HCT116 (cell line): ENCODE measurements at regions not wholly inside any gene's neighbourhood (a gene's known extent, or its start where the extent isn't known, plus 50 kb on each side); places are given as distances from the start of the nearest gene placed in this dataset.

Experiments
- ATAC-seq: fragments of 200-7000 bp; cut with Tn5 transposase; 2 replicates; pipeline ENCODE4 v1.9.1; 2020; ENCODE audit warnings: mild to moderate bottlenecking, moderate library complexity
- BruUV-seq: library from RNA; stranded (reverse); fragments of 400-500 nt; replicated peaks from 2 replicates; lab custom pipeline; 2021; lab: Mats Ljungman, UMichigan
- CTCF ChIA-PET: fragments of 300-600 bp; sonication (Branson Sonifier 250); formaldehyde crosslinking; loops from one replicate; lab custom pipeline; 2021; ENCODE audit warnings: antibody characterized with exemption; lab: Charles Lee
- POLR2A ChIA-PET: fragments of 300-600, 350-600 bp; sonication (Branson Sonifier 250); formaldehyde crosslinking; loops from one replicate; lab custom pipeline; 2021; ENCODE audit warnings: antibody characterized with exemption; lab: Charles Lee
- RAD21 ChIA-PET, 2 experiments: fragments of 300-600 bp; sonication (Branson Sonifier 250); formaldehyde crosslinking; loops; one replicate each; lab custom pipeline; 2023; ENCODE audit warnings: low total read pairs in 2 of 2; ENCODE audit not compliant: uncharacterized antibody in 2 of 2, unreplicated experiment in 2 of 2, low non-redundant PET in 1 of 2; lab: Charles Lee
- DNase-seq: peaks from one replicate; pipeline ENCODE4 v3.0.0-alpha.2; 2010; ENCODE audit warnings: low read depth, low spot score
- H2AFZ ChIP-seq: fragments of 200-600 bp; shearing (Covaris generic), sonication (generic); 2 replicates; pipeline ENCODE4 v1.6.1; 2017; ENCODE audit warnings: low read depth, mixed run types, mixed read lengths, antibody characterized with exemption, low read length; ENCODE audit not compliant: poor library complexity, severe bottlenecking
- H3K27ac ChIP-seq: 2 replicates; pipeline ENCODE4 v1.5.1; 2012; ENCODE audit warnings: low read depth, low read length
- H3K27me3 ChIP-seq: fragments of 200-600 bp; sonication (generic); 2 replicates; pipeline ENCODE4 v1.6.1; 2016; ENCODE audit warnings: mixed run types, low read length, mixed read lengths; ENCODE audit not compliant: insufficient read depth
- H3K36me3 ChIP-seq, 2 experiments: fragments of 200-500 bp in 1 of 2; fragments of 200-600 bp in 1 of 2; sonication (Bioruptor generic) in 1 of 2; sonication (generic) in 1 of 2; 2 replicates each; pipeline versions ENCODE4 v1.5.1 to v1.6.1; 2014 to 2016; ENCODE audit warnings: low read length in 2 of 2, inconsistent platforms in 1 of 2, mixed read lengths in 1 of 2, mixed run types in 1 of 2; ENCODE audit not compliant: insufficient read depth in 2 of 2, control insufficient read depth in 1 of 2
- H3K4me1 ChIP-seq, 2 experiments: fragments of 200-600 bp in 1 of 2; sonication (generic) in 1 of 2; 2 replicates each; pipeline versions ENCODE4 v1.5.1 to v1.6.1; 2012 to 2017; ENCODE audit warnings: low read length in 2 of 2, inconsistent platforms in 1 of 2, mild to moderate bottlenecking in 1 of 2, mixed read lengths in 1 of 2, mixed run types in 1 of 2, moderate library complexity in 1 of 2; ENCODE audit not compliant: insufficient read depth in 2 of 2, control insufficient read depth in 1 of 2
- H3K4me2 ChIP-seq: fragments of 200-600 bp; sonication (generic); 2 replicates; pipeline ENCODE4 v1.6.1; 2017; ENCODE audit warnings: mixed run types, low read length, mixed read lengths
- H3K4me3 ChIP-seq, 2 experiments: fragments of 200-600 bp in 1 of 2; sonication (generic) in 1 of 2; replicated peaks in 1 of 2; 2 replicates each; pipeline ENCODE4 v1.5.1; 2011 to 2016; ENCODE audit warnings: low read length in 2 of 2, control low read depth in 1 of 2, low read depth in 1 of 2, mild to moderate bottlenecking in 1 of 2, mixed read lengths in 1 of 2, mixed run types in 1 of 2
- H3K79me2 ChIP-seq: fragments of 200-600 bp; sonication (generic); 2 replicates; pipeline ENCODE4 v1.6.1; 2017; ENCODE audit warnings: mild to moderate bottlenecking, mixed run types, low read length, moderate library complexity, mixed read lengths; ENCODE audit not compliant: insufficient read depth
- H3K9ac ChIP-seq: fragments of 200-600 bp; sonication (generic); 2 replicates; pipeline ENCODE4 v1.6.1; 2016; ENCODE audit warnings: low read length, mixed read lengths
- H3K9me2 ChIP-seq: fragments of 200-600 bp; sonication (generic), shearing (Covaris generic); 2 replicates; pipeline ENCODE4 v1.6.1; 2017; ENCODE audit warnings: mixed run types, mild to moderate bottlenecking, moderate library complexity; ENCODE audit not compliant: insufficient read depth
- H3K9me3 ChIP-seq, 2 experiments: fragments of 200-500 bp in 1 of 2; fragments of 200-600 bp in 1 of 2; sonication (Bioruptor generic) in 1 of 2; sonication (generic) in 1 of 2; 2 replicates each; pipeline ENCODE4 v1.6.1; 2014 to 2017; ENCODE audit warnings: low read length in 2 of 2, mixed read lengths in 2 of 2, inconsistent platforms in 1 of 2, low read depth in 1 of 2, mild to moderate bottlenecking in 1 of 2, mixed run types in 1 of 2, moderate library complexity in 1 of 2; ENCODE audit not compliant: control insufficient read depth in 1 of 2, insufficient read depth in 1 of 2
- H4K20me1 ChIP-seq: fragments of 200-600 bp; sonication (generic), shearing (Covaris generic); 2 replicates; pipeline ENCODE4 v1.6.1; 2017; ENCODE audit warnings: mixed run types, mild to moderate bottlenecking, moderate library complexity; ENCODE audit not compliant: insufficient read depth
- ATF3 ChIP-seq: IDR thresholded peaks from 2 replicates; pipeline ENCODE4 v1.6.1; 2012
- CBX3 ChIP-seq: IDR thresholded peaks from 2 replicates; pipeline ENCODE4 v1.6.1; 2012; ENCODE audit warnings: low read depth
- CEBPB ChIP-seq: IDR thresholded peaks from 2 replicates; pipeline ENCODE4 v1.6.1; 2012; ENCODE audit warnings: low read depth
- CTCF ChIP-seq, 3 experiments: fragments of 200-600 bp in 1 of 3; sonication (generic) in 1 of 3; IDR thresholded peaks in 2 of 3; conservative IDR thresholded peaks in 1 of 3; 2 replicates each; pipeline ENCODE4 v1.5.1; 2012 to 2017; ENCODE audit warnings: low read depth in 2 of 3, low read length in 2 of 3, antibody characterized with exemption in 1 of 3, borderline replicate concordance in 1 of 3, control low read depth in 1 of 3, mild to moderate bottlenecking in 1 of 3, mixed read lengths in 1 of 3, mixed run types in 1 of 3, moderate library complexity in 1 of 3; ENCODE audit not compliant: insufficient read depth in 1 of 3
- EGR1 ChIP-seq: IDR thresholded peaks from 2 replicates; pipeline ENCODE4 v1.6.1; 2012; ENCODE audit warnings: low read depth
- ELF1 ChIP-seq: IDR thresholded peaks from 2 replicates; pipeline ENCODE4 v1.6.1; 2012; ENCODE audit warnings: low read depth, borderline replicate concordance
- EZH2 ChIP-seq: fragments of 200-600 bp; sonication (generic); IDR thresholded peaks from 2 replicates; pipeline ENCODE4 v1.6.1; 2017; ENCODE audit warnings: antibody characterized with exemption, mixed run types
- EZH2phosphoT487 ChIP-seq: fragments of 200-600 bp; IDR thresholded peaks from 2 replicates; pipeline ENCODE4 v1.6.1; 2018; ENCODE audit warnings: antibody characterized with exemption, borderline replicate concordance
- FOSL1 ChIP-seq: IDR thresholded peaks from 2 replicates; pipeline ENCODE4 v1.6.1; 2012; ENCODE audit warnings: low read depth
- MAX ChIP-seq: IDR thresholded peaks from 2 replicates; pipeline ENCODE4 v1.6.1; 2012
- POLR2A ChIP-seq: IDR thresholded peaks from 2 replicates; pipeline ENCODE4 v1.7.0; 2011; ENCODE audit warnings: borderline replicate concordance; ENCODE audit not compliant: insufficient read depth, insufficient read length; ENCODE audit errors: extremely low read depth
- POLR2AphosphoS5 ChIP-seq: IDR thresholded peaks from 2 replicates; pipeline ENCODE4 v1.6.1; 2011; ENCODE audit warnings: mild to moderate bottlenecking, low read depth, low read length, moderate library complexity
- RAD21 ChIP-seq: IDR thresholded peaks from 2 replicates; pipeline ENCODE4 v1.6.1; 2012; ENCODE audit warnings: low read depth, mild to moderate bottlenecking
- REST ChIP-seq: IDR thresholded peaks from 2 replicates; pipeline ENCODE4 v1.6.1; 2012; ENCODE audit warnings: low read depth
- SIN3A ChIP-seq: IDR thresholded peaks from 2 replicates; pipeline ENCODE4 v1.6.1; 2012; ENCODE audit warnings: low read depth
- TCF7L2 ChIP-seq: IDR thresholded peaks from 2 replicates; pipeline ENCODE4 v1.7.0; 2011; ENCODE audit warnings: borderline replicate concordance, inconsistent platforms; ENCODE audit not compliant: insufficient read depth, insufficient read length; ENCODE audit errors: extremely low read depth
- YY1 ChIP-seq: IDR thresholded peaks from 2 replicates; pipeline ENCODE4 v1.6.1; 2011; ENCODE audit warnings: low read length, low read depth, moderate library complexity, mild to moderate bottlenecking; ENCODE audit not compliant: insufficient replicate concordance; ENCODE audit errors: extremely low read depth
- ZBTB33 ChIP-seq: IDR thresholded peaks from 2 replicates; pipeline ENCODE4 v1.6.1; 2011; ENCODE audit warnings: mild to moderate bottlenecking, low read length, moderate library complexity; ENCODE audit not compliant: insufficient replicate concordance; ENCODE audit errors: extremely low read depth
- ZFX ChIP-seq: fragments of 450-650 bp; IDR thresholded peaks from 2 replicates; pipeline ENCODE4 v1.6.1; 2017
- ZNF274 ChIP-seq: fragments of 200-500 bp; sonication (Bioruptor generic); IDR thresholded peaks from 2 replicates; pipeline ENCODE4 v1.6.1; 2014; ENCODE audit warnings: mild to moderate bottlenecking, low read depth, low read length, inconsistent platforms
- intact Hi-C: fragments of 100-400 bp; cut with micrococcal nuclease; formaldehyde crosslinking; loops from 2 replicates; pipeline ENCODE4 v1.10.0; 2022

- ATAC-seq (no peak), DNase-seq (no peak)
- H3K9ac ChIP-seq: no peak overlapping the region
- intact Hi-C loops: no loop called here
- H3K9me3 ChIP-seq: no peaks in the 10 kb centered on the region
- H2AFZ ChIP-seq: no peak overlapping the region
- BruUV-seq: no TSS peak
- ChIA-PET CTCF (no interaction called here), RAD21 (no interaction called here), POLR2A (no interaction called here)
- no peaks in the 10 kb centered on the region for H4K20me1 ChIP-seq
- no peaks in the 10 kb centered on the region for H3K36me3 ChIP-seq
- TF ChIP-seq CEBPB: no peak
- TF ChIP-seq YY1: no peak
- no peak for TF ChIP-seq REST
- no peak for TF ChIP-seq SIN3A
- no peak for TF ChIP-seq FOSL1
- no peak for TF ChIP-seq MAX
- TF ChIP-seq TCF7L2: no peak
- TF ChIP-seq RAD21: no peak
- no peak for TF ChIP-seq ELF1
- no peak for TF ChIP-seq EZH2phosphoT487
- no peak for TF ChIP-seq CTCF (IDR thresholded peaks at IDR 0.05 in 2 of 3, conservative IDR thresholded peaks at IDR 0.05 in 1 of 3; ENCODE audit: borderline replicate concordance in 1 of 3, insufficient read depth in 1 of 3, low read depth in 2 of 3, low read length in 2 of 3)
- no peak for TF ChIP-seq POLR2A
- no peak for TF ChIP-seq ZFX
- no peak for TF ChIP-seq POLR2AphosphoS5
- no peak for TF ChIP-seq ZNF274
- no peak for TF ChIP-seq EGR1
- TF ChIP-seq ATF3: no peak
- TF ChIP-seq ZBTB33: no peak
- no peak for TF ChIP-seq CBX3
- no peak for TF ChIP-seq EZH2
- no peak overlapping the region for H3K27ac ChIP-seq
- no peaks in the 10 kb centered on the region for H3K4me1 ChIP-seq
- no peaks in the 10 kb centered on the region for H3K9me2 ChIP-seq
- H3K79me2 ChIP-seq: no peaks in the 10 kb centered on the region
- peaks cover 20% of the 10 kb centered on the region for H3K27me3 ChIP-seq
- H3K4me2 ChIP-seq: no peak overlapping the region
- H3K4me3 ChIP-seq: no peak overlapping the region
Observed at GRCh38 chr14:30419037-30419436, 139.9 kb upstream of the G2E3 start.
